ENCODE measurements at regions not wholly inside any gene's neighbourhood (a gene's known extent, or its start where the extent isn't known, plus 50 kb on each side); places are given as distances from the start of the nearest gene placed in this dataset.
A peak's percentile ranks its signal among the peaks of the same experiment; 100 is the strongest.

GRCh38 chr9:82920154-82920553 is 142.8 kb downstream of the RASEF start:
- no peak for DNase-seq (ENCODE audit: low spot score)
- no peak overlapping the region for H3K27ac ChIP-seq (replicated peaks; ENCODE audit: low read length)
- peaks cover 0 to 10% (median 0%) of the 10 kb centered on the region in 3 experiments for H3K27me3 ChIP-seq (ENCODE audit: control insufficient read depth in 3 of 3, insufficient read depth in 3 of 3, low read depth in 1 of 3, low read length in 3 of 3)
- no peaks in the 10 kb centered on the region for H3K36me3 ChIP-seq (replicated peaks in 1 of 2; ENCODE audit: control insufficient read depth in 2 of 2, insufficient read depth in 2 of 2, low read length in 2 of 2)
- H3K9ac ChIP-seq (ENCODE audit: low read depth, low read length, poor library complexity): no peak overlapping the region
- no peak overlapping the region for H2AFZ ChIP-seq (ENCODE audit: low read length)
- no peak overlapping the region for H3K23ac ChIP-seq (ENCODE audit: low read depth, low read length, poor library complexity)
- H3K4me3 ChIP-seq (ENCODE audit: low read length in 2 of 2): no peak overlapping the region
- H3K4ac ChIP-seq (ENCODE audit: low read length): no peak overlapping the region
- no peak overlapping the region for H4K8ac ChIP-seq (ENCODE audit: low read depth, low read length)
- H3K4me2 ChIP-seq (ENCODE audit: insufficient read depth, low read length, poor library complexity, severe bottlenecking): no peak overlapping the region
- H2BK12ac ChIP-seq (ENCODE audit: low read length): no peak overlapping the region
- H2AK5ac ChIP-seq (ENCODE audit: low read depth, low read length): no peak overlapping the region
- H3K18ac ChIP-seq (ENCODE audit: low read length): no peak overlapping the region
- peaks cover 11 to 19% of the 10 kb centered on the region in 2 donors for H3K4me1 ChIP-seq (ENCODE audit: control insufficient read depth in 2 of 2, insufficient read depth in 1 of 2, low read depth in 1 of 2, low read length in 2 of 2)
- no peak overlapping the region for H3K14ac ChIP-seq (ENCODE audit: low read length)
- no peak overlapping the region for H2BK120ac ChIP-seq (ENCODE audit: low read depth, low read length)
- H3K79me1 ChIP-seq (ENCODE audit: low read depth, low read length): no peaks in the 10 kb centered on the region
- WGBS, 2 donors (ENCODE audit: extremely low coverage in 2 of 2, insufficient read length in 2 of 2, insufficient replicate concordance in 1 of 2): no CpG with 5 or more reads among the region's 2 CpGs
- H2BK5ac ChIP-seq (ENCODE audit: low read length): no peak overlapping the region
- peaks cover 3 to 8% of the 10 kb centered on the region in 2 donors for H3K9me3 ChIP-seq (replicated peaks in 1 of 2; ENCODE audit: control insufficient read depth in 2 of 2, insufficient read depth in 1 of 2, low read depth in 1 of 2, low read length in 2 of 2)
- H4K91ac ChIP-seq (ENCODE audit: low read depth, low read length, poor library complexity): no peak overlapping the region
- no peak overlapping the region for H2BK15ac ChIP-seq (ENCODE audit: low read length)

- DNase-seq (ENCODE audit: low spot score): no peak
- no peak overlapping the region for H3K4me2 ChIP-seq (ENCODE audit: insufficient read depth, low read length, poor library complexity, severe bottlenecking)
- H3K14ac ChIP-seq (ENCODE audit: low read length): no peak overlapping the region
- H3K79me1 ChIP-seq (ENCODE audit: low read depth, low read length): no peaks in the 10 kb centered on the region
- no peak overlapping the region for H2AK5ac ChIP-seq (ENCODE audit: low read depth, low read length)
- H3K36me3 ChIP-seq (replicated peaks in 1 of 2; ENCODE audit: control insufficient read depth in 2 of 2, insufficient read depth in 2 of 2, low read length in 2 of 2): no peaks in the 10 kb centered on the region
- 100% methylated on average over 2 of the region's 10 CpGs; no CpG with 5 or more reads in 1 of the 2 donors for WGBS, 2 donors (ENCODE audit: extremely low coverage in 2 of 2, insufficient read length in 2 of 2, insufficient replicate concordance in 1 of 2)
- no peak overlapping the region for H3K4ac ChIP-seq (ENCODE audit: low read length)
- no peak overlapping the region for H4K91ac ChIP-seq (ENCODE audit: low read depth, low read length, poor library complexity)
- H4K8ac ChIP-seq (ENCODE audit: low read depth, low read length): no peak overlapping the region
- H3K27me3 ChIP-seq (ENCODE audit: control insufficient read depth in 3 of 3, insufficient read depth in 3 of 3, low read depth in 1 of 3, low read length in 3 of 3): peaks cover 0 to 12% (median 0%) of the 10 kb centered on the region in 3 experiments
- no peak overlapping the region for H3K9ac ChIP-seq (ENCODE audit: low read depth, low read length, poor library complexity)
- H3K18ac ChIP-seq (ENCODE audit: low read length): no peak overlapping the region
- H2BK120ac ChIP-seq (ENCODE audit: low read depth, low read length): no peak overlapping the region
- no peak overlapping the region for H2BK12ac ChIP-seq (ENCODE audit: low read length)
- no peak overlapping the region for H2BK15ac ChIP-seq (ENCODE audit: low read length)
- no peak overlapping the region for H3K27ac ChIP-seq (replicated peaks; ENCODE audit: low read length)
- H3K4me1 ChIP-seq (ENCODE audit: control insufficient read depth in 2 of 2, insufficient read depth in 1 of 2, low read depth in 1 of 2, low read length in 2 of 2): peaks cover 11 to 24% of the 10 kb centered on the region in 2 donors
- H3K9me3 ChIP-seq (replicated peaks in 1 of 2; ENCODE audit: control insufficient read depth in 2 of 2, insufficient read depth in 1 of 2, low read depth in 1 of 2, low read length in 2 of 2): peaks cover 0 to 2% of the 10 kb centered on the region in 2 donors
- no peak overlapping the region for H3K23ac ChIP-seq (ENCODE audit: low read depth, low read length, poor library complexity)
- H3K4me3 ChIP-seq (ENCODE audit: low read length in 2 of 2): no peak overlapping the region
- no peak overlapping the region for H2AFZ ChIP-seq (ENCODE audit: low read length)
- no peak overlapping the region for H2BK5ac ChIP-seq (ENCODE audit: low read length)
These were observed 140.3 kb downstream of the RASEF start for GRCh38 chr9:82922686-82923085.

GRCh38 chr9:82923092-82923911 is 139.6 kb downstream of the RASEF start:
- Histone ChIP-seq H2BK15ac (ENCODE audit: low read length) (no peak overlapping the region), H2AK5ac (ENCODE audit: low read depth, low read length) (no peak overlapping the region), H2BK5ac (ENCODE audit: low read length) (no peak overlapping the region), H3K4ac (ENCODE audit: low read length) (no peak overlapping the region), H3K18ac (ENCODE audit: low read length) (peak overlapping the region; percentile 66), H3K9me3 (replicated peaks in 1 of 2; ENCODE audit: control insufficient read depth in 2 of 2, insufficient read depth in 1 of 2, low read depth in 1 of 2, low read length in 2 of 2) (peaks cover 0 to 2% of the 10 kb centered on the region in 2 donors), H3K79me1 (ENCODE audit: low read depth, low read length) (no peaks in the 10 kb centered on the region), H2BK120ac (ENCODE audit: low read depth, low read length) (no peak overlapping the region), H4K91ac (ENCODE audit: low read depth, low read length, poor library complexity) (no peak overlapping the region), H3K4me3 (ENCODE audit: low read length in 2 of 2) (no peak overlapping the region), H2AFZ (ENCODE audit: low read length) (no peak overlapping the region), H3K27ac (replicated peaks; ENCODE audit: low read length) (peak overlapping the region; percentile 69), H4K8ac (ENCODE audit: low read depth, low read length) (no peak overlapping the region), H3K36me3 (replicated peaks in 1 of 2; ENCODE audit: control insufficient read depth in 2 of 2, insufficient read depth in 2 of 2, low read length in 2 of 2) (no peaks in the 10 kb centered on the region), H3K23ac (ENCODE audit: low read depth, low read length, poor library complexity) (no peak overlapping the region), H3K9ac (ENCODE audit: low read depth, low read length, poor library complexity) (no peak overlapping the region), H3K27me3 (ENCODE audit: control insufficient read depth in 3 of 3, insufficient read depth in 3 of 3, low read depth in 1 of 3, low read length in 3 of 3) (peaks cover 0 to 12% (median 0%) of the 10 kb centered on the region in 3 experiments), H3K14ac (ENCODE audit: low read length) (no peak overlapping the region), H2BK12ac (ENCODE audit: low read length) (no peak overlapping the region), H3K4me2 (ENCODE audit: insufficient read depth, low read length, poor library complexity, severe bottlenecking) (no peak overlapping the region), H3K4me1 (ENCODE audit: control insufficient read depth in 2 of 2, insufficient read depth in 1 of 2, low read depth in 1 of 2, low read length in 2 of 2) (peaks cover 11 to 27% of the 10 kb centered on the region in 2 donors)
- DNase-seq (ENCODE audit: low spot score): no peak
- no CpG with 5 or more reads among the region's 13 CpGs for WGBS, 2 donors (ENCODE audit: extremely low coverage in 2 of 2, insufficient read length in 2 of 2, insufficient replicate concordance in 1 of 2)

DNA sequence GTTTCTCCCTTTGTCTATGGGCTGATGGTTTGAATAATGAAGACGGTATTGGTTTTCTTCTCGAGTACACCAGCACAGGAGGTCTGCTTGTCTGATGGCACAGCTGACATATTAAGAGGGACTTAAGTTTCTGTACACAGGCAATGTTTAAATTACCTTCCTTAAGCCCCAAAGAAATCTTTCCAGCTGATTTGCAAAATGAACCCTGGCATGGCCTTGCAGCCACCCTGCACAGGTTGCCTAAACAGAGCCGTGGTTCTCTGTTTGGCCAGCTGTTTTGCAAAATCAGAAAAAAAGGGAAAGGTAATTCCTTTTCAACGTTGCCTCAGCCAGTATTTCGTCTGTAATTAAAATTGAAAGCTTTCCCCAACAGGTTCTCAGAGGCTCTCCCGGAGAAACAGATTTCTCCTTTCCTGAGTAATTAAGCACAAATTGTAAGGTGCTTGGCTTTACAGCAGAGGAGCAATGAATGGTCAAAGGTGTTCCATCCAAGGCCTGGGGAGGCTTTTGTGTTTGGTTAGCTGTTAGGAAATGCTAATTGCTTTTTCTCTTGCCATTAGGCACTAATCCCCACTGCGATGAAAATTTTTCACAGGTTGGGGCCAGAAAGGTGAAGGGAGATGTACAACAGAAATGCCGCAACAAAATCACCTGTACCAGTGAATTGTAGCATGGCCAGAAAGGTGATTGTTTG is 138.9 kb downstream of the RASEF start:
- Histone ChIP-seq H3K9me3 (replicated peaks in 1 of 2; ENCODE audit: control insufficient read depth in 2 of 2, insufficient read depth in 1 of 2, low read depth in 1 of 2, low read length in 2 of 2) (peaks cover 0 to 2% of the 10 kb centered on the region in 2 donors), H3K27ac (replicated peaks; ENCODE audit: low read length) (peak overlapping the region; percentile 69), H3K36me3 (replicated peaks in 1 of 2; ENCODE audit: control insufficient read depth in 2 of 2, insufficient read depth in 2 of 2, low read length in 2 of 2) (no peaks in the 10 kb centered on the region), H3K4me2 (ENCODE audit: insufficient read depth, low read length, poor library complexity, severe bottlenecking) (no peak overlapping the region), H3K4me1 (ENCODE audit: control insufficient read depth in 2 of 2, insufficient read depth in 1 of 2, low read depth in 1 of 2, low read length in 2 of 2) (peaks cover 11 to 27% of the 10 kb centered on the region in 2 donors), H2AK5ac (ENCODE audit: low read depth, low read length) (no peak overlapping the region), H3K4me3 (ENCODE audit: low read length in 2 of 2) (no peak overlapping the region), H2BK15ac (ENCODE audit: low read length) (no peak overlapping the region), H3K23ac (ENCODE audit: low read depth, low read length, poor library complexity) (no peak overlapping the region), H3K27me3 (ENCODE audit: control insufficient read depth in 3 of 3, insufficient read depth in 3 of 3, low read depth in 1 of 3, low read length in 3 of 3) (peaks cover 0 to 12% (median 0%) of the 10 kb centered on the region in 3 experiments), H2BK120ac (ENCODE audit: low read depth, low read length) (no peak overlapping the region), H3K79me1 (ENCODE audit: low read depth, low read length) (no peaks in the 10 kb centered on the region), H3K18ac (ENCODE audit: low read length) (no peak overlapping the region), H4K8ac (ENCODE audit: low read depth, low read length) (no peak overlapping the region), H4K91ac (ENCODE audit: low read depth, low read length, poor library complexity) (no peak overlapping the region), H3K9ac (ENCODE audit: low read depth, low read length, poor library complexity) (no peak overlapping the region), H2BK5ac (ENCODE audit: low read length) (no peak overlapping the region), H3K4ac (ENCODE audit: low read length) (no peak overlapping the region), H3K14ac (ENCODE audit: low read length) (no peak overlapping the region), H2BK12ac (ENCODE audit: low read length) (no peak overlapping the region), H2AFZ (ENCODE audit: low read length) (no peak overlapping the region)
- peak; percentile 24 for DNase-seq (ENCODE audit: low spot score)
- WGBS, 2 donors (ENCODE audit: extremely low coverage in 2 of 2, insufficient read length in 2 of 2, insufficient replicate concordance in 1 of 2): no CpG with 5 or more reads among the region's 8 CpGs
